ENCODE measurements at regions not wholly inside any gene's neighbourhood (a gene's known extent, or its start where the extent isn't known, plus 50 kb on each side); places are given as distances from the start of the nearest gene placed in this dataset.

GRCh38 chr10:44196336-44196735, 188.6 kb downstream of the CXCL12 start:
- POLR2A ChIA-PET: no interaction called here
- WGBS (ENCODE audit: missing lambda C conversion rate): 30% methylated on average over 5 of the region's 5 CpGs
- H3K4me3 ChIP-seq: no peak overlapping the region
- H3K4me1 ChIP-seq: peaks cover 17% of the 10 kb centered on the region
- CTCF ChIA-PET: interaction anchor here (2.2 kb wide), 1 partner anchor 9 kb away, joined by 6 read pairs; no protein-coding TSS in a partner anchor
- ATAC-seq (no peak), FAIRE-seq (no peak), DNase-seq (ENCODE audit: low read depth in 1 of 2, low spot score in 1 of 2) (no peak)
- H3K9me3 ChIP-seq: no peaks in the 10 kb centered on the region
- peak overlapping the region; percentile 44 to 64; a peak in 3 of 6 replicates for H3K27ac ChIP-seq
- no peak for TF ChIP-seq RFX5 (IDR thresholded peaks at IDR 0.05)
- TF ChIP-seq HDAC2 (IDR thresholded peaks at IDR 0.05): no peak
- no peak for TF ChIP-seq RAD21 (conservative IDR thresholded peaks at IDR 0.05 in 1 of 2, IDR thresholded peaks at IDR 0.05 in 1 of 2)
- no peak for TF ChIP-seq HEYL (CRISPR knock-in tag; IDR thresholded peaks at IDR 0.05)
- TF ChIP-seq EP300 (IDR thresholded peaks at IDR 0.05): no peak
- no peak for TF ChIP-seq BHLHE40 (IDR thresholded peaks at IDR 0.05; ENCODE audit: low read depth, low read length)
- no peak for TF ChIP-seq ELK1 (IDR thresholded peaks at IDR 0.05; ENCODE audit: low read depth, low read length)
- no peak for TF ChIP-seq PBX3 (IDR thresholded peaks at IDR 0.05)
- no peak for TF ChIP-seq CEBPB (IDR thresholded peaks at IDR 0.05)
- no peak for TF ChIP-seq HES2 (IDR thresholded peaks at IDR 0.05)
- no peak for TF ChIP-seq CTCF (IDR thresholded peaks at IDR 0.05)
- TF ChIP-seq MAX (IDR thresholded peaks at IDR 0.05): no peak
- no peak for TF ChIP-seq CBX2 (IDR thresholded peaks at IDR 0.05; ENCODE audit: borderline replicate concordance, low read depth)
- TF ChIP-seq HOXB13 (CRISPR knock-in tag; IDR thresholded peaks at IDR 0.05; ENCODE audit: low read depth): no peak
- TF ChIP-seq FOSB (CRISPR knock-in tag; IDR thresholded peaks at IDR 0.05): no peak
- no peak for TF ChIP-seq ESRRA (IDR thresholded peaks at IDR 0.05; ENCODE audit: borderline replicate concordance, low read length)
- TF ChIP-seq NR3C1 (IDR thresholded peaks at IDR 0.05): no peak
- no peak for TF ChIP-seq KDM1A (IDR thresholded peaks at IDR 0.05; ENCODE audit: low read depth)
- TF ChIP-seq KDM5A (IDR thresholded peaks at IDR 0.05): no peak
- H3K4me2 ChIP-seq: peak overlapping the region; percentile 50; the same call in 2 of the 3 replicates

GRCh38 chr10:44196008-44196320, 188.9 kb downstream of the CXCL12 start:
- Histone ChIP-seq H3K9me3 (no peaks in the 10 kb centered on the region), H3K4me2 (peak overlapping the region; percentile 50), H3K27ac (peak overlapping the region; percentile 44 to 64; a peak in 4 of 6 replicates), H3K4me1 (peaks cover 17% of the 10 kb centered on the region), H3K4me3 (no peak overlapping the region)
- ChIA-PET POLR2A (interaction anchor here (0.5 kb wide), 1 partner anchor 790 kb away, joined by 3 read pairs; no protein-coding TSS in a partner anchor), CTCF (interaction anchor here (2.2 kb wide), 1 partner anchor 10 kb away, joined by 6 read pairs; no protein-coding TSS in a partner anchor)
- DNase-seq (ENCODE audit: low read depth in 1 of 2, low spot score in 1 of 2) (no peak), ATAC-seq (no peak), FAIRE-seq (no peak)
- WGBS (ENCODE audit: missing lambda C conversion rate): 4% methylated on average over 2 of the region's 2 CpGs
- no peak for TF ChIP-seq BHLHE40 (IDR thresholded peaks at IDR 0.05; ENCODE audit: low read depth, low read length)
- no peak for TF ChIP-seq REST (IDR thresholded peaks at IDR 0.05)
- TF ChIP-seq TFCP2L1 (CRISPR knock-in tag; IDR thresholded peaks at IDR 0.05): no peak
- TF ChIP-seq NPAS2 (CRISPR knock-in tag; IDR thresholded peaks at IDR 0.05; ENCODE audit: borderline replicate concordance): no peak
- TF ChIP-seq POLR2A (IDR thresholded peaks at IDR 0.05; ENCODE audit: low read length): no peak
- no peak for TF ChIP-seq CBX8 (IDR thresholded peaks at IDR 0.05)
- TF ChIP-seq ELK1 (IDR thresholded peaks at IDR 0.05; ENCODE audit: low read depth, low read length): no peak
- no peak for TF ChIP-seq POLR2AphosphoS2 (conservative IDR thresholded peaks at IDR 0.05; ENCODE audit: low read length)
- no peak for TF ChIP-seq ZFP36 (IDR thresholded peaks at IDR 0.05; ENCODE audit: borderline replicate concordance, partially characterized antibody)
- no peak for TF ChIP-seq SREBF2 (IDR thresholded peaks at IDR 0.05)
- no peak for TF ChIP-seq NR3C1 (IDR thresholded peaks at IDR 0.05)
- no peak for TF ChIP-seq JUN (IDR thresholded peaks at IDR 0.05)
- TF ChIP-seq MAFK (IDR thresholded peaks at IDR 0.05; ENCODE audit: partially characterized antibody): no peak
- TF ChIP-seq E2F6 (IDR thresholded peaks at IDR 0.05; ENCODE audit: borderline replicate concordance, low read depth): no peak
